COLO668 (cell line): ENCODE measurements at regions not wholly inside any gene's neighbourhood (a gene's known extent, or its start where the extent isn't known, plus 50 kb on each side); places are given as distances from the start of the nearest gene placed in this dataset.
"Not testable (repeated sequence)": the region's sequence is repeated elsewhere in the genome, so short reads cannot be mapped to it uniquely, and the experiment has no call there.

Experiments used
- DNase-seq: peaks from one replicate; lab custom pipeline; 2025; ENCODE audit not compliant: unreplicated experiment; lab: John Stamatoyannopoulos, UW

DNA sequence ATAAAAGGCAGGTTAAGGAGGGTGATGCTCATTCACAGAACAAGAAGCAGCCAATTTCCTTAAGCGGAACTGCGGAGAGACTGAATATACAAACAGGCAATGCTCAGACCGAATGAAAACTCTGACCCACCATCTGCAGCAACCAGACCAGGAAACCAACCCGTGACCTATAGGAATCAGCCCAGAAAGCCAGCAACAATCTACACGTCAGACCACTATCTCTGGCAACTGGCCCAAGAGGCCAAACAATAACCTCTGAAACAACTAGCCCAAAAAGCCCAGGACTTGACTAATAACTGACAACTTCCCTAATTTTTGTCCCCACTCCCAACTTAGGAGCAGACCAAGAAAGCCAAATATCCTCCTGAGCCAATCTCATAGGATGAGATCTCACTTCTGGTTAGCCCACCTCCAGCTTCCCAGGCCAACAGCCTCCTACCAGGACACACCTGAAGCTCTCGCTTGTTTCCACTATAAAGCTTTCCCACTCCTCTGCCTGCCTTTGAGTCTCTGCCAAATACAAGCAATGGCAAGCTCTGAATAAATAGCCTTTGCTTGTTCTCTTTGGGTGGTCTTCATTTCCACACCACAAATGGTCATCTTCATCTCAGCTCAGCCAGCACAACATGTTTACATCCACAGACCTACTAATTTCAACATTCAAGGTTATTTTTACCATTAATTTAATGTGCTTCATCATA, 168.5 kb downstream of the HSD17B3 start:
- no peak for DNase-seq

DNA sequence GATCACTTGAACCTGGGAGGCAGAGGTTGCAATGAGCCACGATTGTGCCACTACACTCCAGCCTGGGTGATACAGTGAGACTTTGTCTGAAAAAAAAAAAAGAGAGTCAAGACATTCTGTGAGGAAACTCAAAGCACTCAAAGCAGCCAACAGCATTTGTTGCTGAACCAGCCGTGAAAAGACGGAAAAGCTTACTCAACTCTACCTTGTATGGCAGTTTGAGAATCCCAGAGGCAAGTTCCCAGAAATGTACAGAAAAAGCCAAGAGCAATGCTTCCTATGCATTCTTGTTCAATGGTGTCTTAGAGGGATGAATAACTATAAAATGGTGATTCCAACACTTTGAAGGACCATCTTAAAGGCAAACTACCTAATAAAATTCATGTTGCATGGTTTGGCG, 170.2 kb downstream of the HSD17B3 start:
- DNase-seq = no peak

DNA sequence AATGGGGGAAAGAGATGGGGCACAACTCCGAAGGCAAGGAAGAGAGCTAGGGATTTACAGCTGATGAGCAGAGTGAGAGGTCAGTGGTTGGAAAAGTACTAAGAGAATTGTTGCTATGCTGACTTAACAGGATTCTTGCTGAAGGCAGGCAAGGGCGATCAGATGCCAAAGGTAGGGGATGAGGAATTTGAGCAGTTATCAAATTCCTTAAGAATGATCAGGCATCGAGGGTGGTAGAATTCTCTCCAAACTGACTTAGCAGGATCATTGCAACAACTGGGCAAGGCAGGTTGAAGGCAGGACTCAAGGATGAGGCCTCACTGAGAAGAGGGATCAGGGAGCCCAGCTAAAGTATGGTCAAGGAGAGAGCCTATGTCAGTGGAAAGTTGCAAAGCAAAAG, 171.0 kb downstream of the HSD17B3 start:
- DNase-seq = no peak

DNA sequence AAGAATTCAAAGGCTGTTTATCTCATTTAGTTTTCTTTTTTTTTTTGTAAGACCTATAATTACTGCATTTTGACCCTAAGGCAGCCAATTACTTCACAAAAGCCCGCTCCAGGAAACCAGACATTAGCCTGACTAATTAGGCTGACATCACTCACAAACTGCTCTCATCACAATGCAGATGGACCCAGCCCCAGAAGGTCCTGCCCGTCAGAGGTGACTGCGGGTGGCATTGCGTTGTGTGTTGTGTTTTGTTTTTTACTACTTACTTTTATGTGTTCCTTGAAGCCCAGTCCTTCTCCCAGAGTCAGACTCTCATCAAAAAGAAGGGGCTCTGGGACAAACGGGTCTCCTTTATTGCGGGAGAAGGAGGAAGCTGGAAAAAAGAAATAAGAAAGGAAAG, 172.2 kb downstream of the HSD17B3 start:
- no peak for DNase-seq

DNA sequence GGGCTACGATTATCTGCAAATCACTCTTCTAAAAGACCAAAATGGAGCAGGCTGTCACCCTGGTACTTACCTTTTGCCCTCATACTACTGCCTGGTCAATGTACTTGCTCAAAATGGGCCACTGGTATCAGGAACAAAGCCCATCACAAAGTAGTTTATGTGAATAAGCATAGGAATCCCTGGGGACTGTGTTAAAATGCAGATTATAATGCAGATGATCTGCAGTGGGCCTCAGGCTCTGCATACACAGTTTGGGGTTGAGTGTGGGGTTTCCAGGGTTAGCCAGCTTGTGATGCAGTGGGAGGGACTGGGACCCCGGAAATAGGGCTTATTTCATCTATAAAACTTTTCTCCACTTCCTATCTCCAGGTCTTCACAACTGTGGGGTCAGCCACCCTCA, 173.1 kb downstream of the HSD17B3 start:
- no peak for DNase-seq

DNA sequence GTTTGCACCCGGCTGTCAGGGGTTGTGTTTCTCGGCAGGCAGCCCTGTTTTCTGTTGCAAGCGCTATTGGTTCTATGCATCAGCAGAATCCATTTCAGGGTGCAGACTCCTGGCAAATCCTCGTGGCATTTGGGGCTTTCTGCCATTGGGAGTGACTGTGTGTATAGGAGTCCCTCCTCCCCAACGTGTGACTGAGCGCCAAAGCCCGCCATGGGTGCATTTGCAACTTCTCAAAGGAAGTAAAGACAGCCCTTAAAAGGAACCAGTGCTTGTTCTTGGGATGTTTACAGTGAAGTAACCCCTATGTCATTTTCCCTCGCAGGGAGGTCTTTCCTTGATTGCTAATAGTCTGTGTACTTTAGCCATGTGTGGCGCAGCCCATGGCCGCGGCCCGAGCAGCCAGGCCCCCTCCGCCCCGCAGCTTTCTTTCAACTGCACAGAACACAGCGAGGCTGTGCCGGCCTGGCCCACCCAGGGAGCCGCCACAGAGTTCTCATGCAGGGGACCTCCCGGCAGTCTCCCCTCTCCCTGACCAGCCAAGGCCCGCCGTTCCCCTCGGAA, 175.6 kb downstream of the HSD17B3 start:
- DNase-seq = no peak

DNA sequence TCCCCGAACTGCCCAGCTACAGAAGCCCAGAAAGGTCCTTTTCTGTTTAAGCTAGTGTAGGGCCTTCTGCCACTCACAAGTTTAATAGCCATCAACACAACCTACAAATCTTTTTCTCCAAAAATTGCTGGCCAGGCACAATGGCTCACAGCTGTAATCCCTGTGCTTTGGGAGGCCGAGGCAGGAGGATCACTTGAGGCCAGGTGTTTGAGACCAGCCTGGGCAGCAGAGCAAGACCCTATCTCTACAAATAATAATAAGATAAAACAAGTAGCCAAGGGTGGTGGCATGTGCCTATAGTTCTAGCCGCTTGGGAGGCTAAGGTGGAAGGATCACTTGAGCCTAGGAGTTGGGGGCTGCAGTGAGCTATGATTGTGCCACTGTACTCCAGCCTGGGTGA, 176.4 kb downstream of the HSD17B3 start:
- no peak for DNase-seq

DNA sequence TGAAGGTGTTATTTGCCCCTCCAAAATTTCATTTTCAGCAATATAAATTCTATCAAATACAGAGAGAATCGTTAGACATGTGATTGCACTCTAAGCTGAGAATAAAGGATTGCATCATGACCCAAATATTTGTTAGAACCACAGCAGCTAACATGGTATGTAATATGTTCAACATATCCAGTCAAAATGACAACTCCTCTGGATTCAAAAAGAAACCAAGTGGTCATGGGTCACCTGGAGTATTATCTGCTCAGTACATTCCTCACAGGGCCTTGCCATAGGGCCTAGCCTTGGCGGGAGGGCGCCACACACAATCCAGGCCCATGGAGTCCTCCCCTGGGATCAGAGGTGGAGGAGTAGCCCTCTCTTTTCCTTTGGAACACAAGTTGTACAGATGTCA, 179.2 kb downstream of the HSD17B3 start:
- no peak for DNase-seq

DNA sequence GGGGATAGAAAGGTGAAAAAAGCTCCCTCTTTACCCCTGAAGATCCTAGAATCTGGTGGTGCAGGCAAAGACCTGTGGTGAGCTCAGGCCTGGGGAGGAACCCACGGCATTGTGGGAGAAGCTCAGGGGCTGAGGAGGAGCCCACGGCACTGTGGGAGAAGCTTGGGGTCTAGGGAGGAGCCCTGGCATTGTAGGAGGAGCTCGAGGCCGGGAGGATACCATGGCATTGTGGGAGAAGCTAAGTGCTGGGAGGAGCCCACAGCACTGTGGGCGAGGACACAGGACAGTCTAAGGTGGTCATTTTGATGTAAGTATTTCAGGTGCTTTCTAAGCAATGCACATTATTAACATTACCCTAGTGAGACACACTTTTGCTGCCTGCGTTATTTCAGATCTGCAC, 179.7 kb downstream of the HSD17B3 start:
- DNase-seq = no peak

DNA sequence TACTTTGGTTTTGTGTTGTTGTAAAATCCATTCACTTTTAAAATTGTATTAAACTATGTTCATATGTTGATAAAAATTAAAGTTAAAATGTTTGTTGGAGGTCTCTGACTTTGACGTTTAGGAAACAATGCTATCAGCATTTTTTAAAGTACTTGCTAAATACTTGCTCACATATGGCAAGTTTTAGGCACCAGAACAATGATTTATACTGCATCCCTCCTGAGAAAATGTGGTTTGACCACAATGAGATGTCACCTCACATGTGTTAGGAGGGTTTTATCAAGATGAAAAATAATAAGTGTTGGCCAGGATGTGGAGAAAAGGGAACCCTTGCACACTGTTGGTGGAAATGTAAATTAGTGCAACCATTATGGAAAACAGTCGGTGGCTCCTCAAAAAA, 180.8 kb downstream of the HSD17B3 start:
- no peak for DNase-seq

DNA sequence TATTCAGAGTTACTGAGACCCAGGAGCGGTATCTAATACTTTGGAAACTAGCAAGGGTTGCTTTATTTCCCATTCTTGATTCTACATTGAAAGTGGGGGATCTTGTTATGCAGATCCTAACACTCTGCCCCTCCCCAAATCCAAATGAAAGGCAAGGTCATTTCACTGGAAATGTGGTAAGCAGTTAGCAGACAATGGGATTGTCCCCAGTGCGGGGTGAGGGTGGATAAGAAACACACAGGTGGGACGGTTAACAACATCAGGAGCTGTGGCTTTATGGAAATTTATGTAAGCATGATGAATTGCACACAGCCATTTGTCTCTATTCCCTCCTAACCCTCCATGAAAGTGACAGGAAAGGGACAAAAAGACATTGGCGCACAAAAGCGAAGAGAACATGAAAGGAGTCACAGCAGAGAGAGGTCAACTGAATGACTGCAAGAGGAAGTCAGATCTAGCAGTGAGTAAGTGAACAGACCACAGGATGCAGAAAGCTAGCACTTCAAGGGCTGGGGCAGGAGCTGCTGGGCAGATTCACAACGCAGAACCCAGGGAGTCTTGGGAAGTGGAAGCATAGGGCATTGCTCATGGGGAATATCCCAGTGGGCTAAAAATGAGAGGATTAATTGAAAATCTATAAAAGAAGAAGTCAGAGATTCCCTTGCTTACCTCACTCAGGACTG, 184.4 kb downstream of the HSD17B3 start:
- DNase-seq = no peak

DNA sequence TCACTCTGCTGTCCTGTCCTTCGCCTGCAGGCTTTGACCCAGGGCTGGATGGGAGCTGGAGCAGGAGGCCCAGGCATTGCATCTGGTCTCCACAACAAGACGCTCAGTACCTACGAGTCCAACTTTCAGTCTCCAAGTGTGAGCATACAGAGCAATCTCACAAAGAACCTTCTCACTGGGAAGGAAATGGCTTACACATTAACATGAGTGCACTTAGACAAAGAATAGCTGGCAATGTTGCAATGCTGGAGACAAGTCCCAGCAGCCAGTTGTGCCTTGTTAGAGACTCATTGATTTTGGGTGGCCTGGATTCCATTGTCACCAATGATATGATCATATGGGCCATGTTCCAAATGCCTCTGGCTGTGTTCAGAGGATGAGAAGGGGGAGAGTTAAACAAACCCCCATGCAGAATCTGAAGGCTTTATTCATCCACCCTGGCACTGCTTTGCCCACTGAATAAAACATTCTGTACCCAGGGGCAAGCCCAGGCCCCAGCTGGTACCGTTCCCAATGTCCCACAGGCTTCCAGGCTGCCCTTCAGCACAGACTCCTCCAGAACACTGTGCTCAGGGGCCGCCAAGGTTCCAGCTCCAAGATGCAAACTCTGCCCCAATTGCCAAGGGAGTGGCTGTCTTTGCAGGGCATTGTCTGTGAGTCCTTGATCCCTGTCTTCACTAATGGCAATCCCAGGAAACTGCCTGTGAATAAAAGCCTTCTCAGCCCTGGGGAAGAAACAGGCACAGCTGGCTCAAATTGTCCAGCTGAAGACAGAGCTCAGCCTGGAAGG, 185.5 kb downstream of the HSD17B3 start:
- DNase-seq = no peak

DNA sequence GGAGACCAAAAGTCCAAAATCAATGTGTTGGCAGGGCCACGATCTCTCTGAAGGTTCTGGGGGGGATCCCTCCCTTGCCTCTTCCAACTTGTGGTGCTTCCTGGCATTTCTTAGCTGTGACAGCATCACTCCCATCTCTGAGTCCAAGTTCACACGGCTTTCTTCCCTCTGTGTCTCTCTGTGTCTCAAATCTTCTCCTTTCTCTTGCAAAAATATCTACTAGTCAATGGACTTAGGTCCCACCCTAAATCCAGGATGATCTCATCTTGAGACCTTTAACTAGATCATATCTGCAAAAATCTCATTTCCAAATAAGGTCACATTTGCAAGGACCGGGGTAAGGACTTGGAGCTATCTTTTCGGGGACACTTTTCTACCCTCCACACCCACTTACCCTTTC, 186.1 kb downstream of the HSD17B3 start:
- no peak for DNase-seq

DNA sequence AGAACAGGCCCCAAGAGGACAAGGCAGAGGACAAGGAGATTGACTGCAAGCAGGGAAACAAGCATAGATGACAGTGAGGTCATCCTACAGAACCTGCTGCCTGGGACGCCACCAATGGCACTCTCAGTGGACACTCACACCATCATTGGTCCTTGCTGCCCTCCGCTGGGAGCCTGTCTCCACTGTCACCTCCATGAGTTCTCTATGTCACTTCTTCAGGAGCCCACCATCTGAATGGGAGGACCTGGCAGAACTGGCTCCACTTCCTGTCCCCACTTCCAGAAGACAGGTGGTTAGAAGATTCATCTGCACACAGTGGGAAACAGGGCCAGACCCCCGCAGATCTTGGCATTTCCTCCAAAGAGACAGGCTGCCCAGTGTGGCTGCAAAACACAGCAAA, 188.9 kb downstream of the HSD17B3 start:
- DNase-seq = no peak

DNA sequence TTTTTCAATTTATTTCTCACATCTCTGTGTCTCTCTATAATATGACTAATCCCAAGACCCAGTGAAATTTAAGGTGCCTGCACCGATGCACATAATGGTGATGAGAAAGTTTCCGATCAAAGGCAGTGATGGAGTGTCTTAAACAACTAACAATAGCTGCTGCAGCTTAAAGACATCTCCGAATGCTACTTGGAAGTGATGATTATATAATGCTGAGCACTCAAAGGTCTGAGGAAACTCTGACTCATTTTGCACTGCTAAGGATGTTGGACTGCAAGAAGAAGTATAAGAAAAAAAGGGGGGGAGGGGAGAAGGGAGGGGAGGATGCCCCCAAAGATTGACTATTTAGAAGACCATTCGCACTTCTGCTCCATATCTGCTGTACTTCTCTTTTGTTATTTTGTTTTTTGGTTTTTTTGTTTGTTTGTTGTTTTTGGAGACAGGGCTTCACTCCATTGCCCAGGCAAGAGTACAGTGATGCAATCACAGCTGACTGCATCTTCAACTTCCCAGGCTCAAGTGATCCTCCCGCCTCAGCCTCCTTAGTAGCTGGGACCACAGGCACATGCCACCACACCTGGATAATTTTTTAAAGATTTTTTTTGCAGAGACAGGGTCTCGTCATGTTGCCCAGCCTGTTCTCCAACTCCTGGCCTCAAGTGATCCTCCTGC, 192.2 kb downstream of the HSD17B3 start:
- no peak for DNase-seq

DNA sequence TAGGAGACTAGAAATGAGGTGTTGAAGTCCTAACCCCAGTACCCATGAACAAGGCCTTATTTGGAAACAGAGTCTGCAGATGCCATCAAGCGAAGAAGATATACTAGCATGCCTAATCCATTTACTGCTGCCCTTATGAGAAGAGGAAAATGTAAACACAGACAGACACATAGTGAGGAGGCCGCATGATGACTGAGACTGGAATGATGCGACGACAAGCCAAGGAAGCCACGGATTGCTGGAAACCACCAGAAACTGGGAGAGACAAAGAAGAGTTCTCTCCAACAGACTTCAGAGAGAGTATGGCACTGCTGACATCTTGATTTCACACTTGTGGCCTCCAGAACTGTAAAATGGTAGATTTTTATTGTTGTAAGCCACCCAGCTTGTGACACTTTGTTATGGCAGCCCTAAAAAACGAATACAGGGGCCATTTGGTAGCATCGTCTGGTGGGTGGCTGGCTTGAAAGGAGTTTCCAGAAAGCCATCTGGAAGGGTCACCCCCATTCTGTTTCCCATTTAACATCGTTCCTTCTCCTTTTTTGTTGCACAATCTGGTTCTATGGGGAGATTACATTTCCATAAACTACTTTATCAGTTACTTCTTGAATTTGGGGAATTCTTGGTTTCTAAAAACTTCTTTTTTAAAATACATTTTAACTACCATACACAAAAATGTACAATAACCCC, 193.1 kb downstream of the HSD17B3 start:
- DNase-seq = no peak

DNA sequence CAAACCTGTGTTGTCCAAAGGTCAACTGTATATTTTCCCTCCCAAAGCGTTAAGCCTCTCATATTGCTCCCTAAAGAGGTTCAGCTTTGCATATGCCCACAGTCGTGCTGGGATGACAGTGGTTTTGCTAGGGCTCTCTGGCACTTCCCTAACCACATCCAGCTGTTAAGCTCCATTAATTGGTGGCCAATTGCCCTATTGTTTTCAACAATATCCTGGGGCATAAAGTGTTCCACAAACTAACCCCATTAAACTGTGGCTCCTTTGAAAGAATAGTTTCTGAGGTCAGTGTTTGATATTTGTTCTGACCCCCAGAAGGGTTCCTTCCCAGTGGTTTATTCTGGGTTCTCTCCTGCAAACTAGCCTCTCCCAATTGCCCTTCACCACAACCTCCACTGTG, 194.5 kb downstream of the HSD17B3 start:
- DNase-seq = no peak

DNA sequence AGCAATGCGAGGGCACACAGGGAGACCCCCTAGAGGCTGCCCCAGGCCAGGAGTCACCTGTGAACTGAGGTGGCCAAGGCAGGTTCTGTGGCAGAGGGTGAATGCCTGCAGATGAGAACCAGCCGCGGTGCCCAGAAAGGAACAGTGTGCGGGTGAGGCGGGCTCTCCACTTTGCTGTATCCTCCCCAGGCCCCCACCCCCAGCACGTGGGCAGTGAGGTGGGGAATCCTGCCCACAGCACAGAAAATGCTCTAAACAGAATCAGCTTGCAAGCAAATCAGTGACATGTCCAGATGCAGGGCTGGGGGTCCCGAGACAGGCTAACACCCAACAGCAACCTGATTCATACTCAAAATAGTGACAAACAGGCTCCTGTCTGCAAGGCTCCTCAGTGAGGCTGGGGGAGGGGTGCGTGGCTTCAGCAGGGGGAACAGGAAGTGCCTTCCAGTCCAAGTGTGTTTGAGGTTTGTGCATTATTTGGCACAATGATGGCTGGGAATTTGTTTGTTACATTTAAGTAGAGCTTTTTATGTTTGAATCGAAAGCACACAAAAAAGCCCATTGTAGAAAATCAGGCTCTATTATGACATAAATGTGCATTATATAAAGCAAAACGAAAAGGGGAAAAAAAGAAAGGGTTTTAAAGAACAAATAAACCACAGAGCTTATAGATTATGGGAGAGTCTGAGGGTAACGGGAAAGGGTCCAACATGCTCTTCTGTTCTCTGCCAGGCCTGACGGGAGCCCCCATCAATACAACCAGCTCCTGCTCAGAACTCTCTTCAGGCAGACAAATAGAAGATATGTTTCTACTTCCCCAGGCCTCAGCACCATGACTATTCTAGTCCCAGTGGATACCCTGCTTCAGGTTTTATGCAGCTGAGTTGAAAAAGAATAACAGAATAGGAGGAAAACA, 201.3 kb downstream of the HSD17B3 start:
- DNase-seq = no peak

DNA sequence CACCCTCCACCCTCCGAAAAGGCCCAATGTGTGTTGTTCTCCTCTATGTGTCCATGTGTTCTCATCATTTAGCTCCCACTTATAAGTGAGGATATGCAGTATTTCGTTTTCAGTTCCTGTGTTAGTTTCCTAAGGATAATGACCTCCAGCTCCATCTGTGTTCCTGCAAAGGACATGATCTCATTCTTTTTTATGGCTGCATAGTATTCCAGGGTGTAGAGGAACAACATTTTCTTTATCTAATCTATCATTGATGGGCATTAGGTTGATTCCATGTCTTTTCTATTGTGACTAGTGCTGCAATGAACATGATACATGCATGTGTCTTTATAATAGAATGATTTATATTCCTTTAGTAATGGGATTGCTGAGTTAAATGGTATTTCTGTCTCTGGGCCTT, 211.3 kb downstream of the HSD17B3 start:
- DNase-seq = not testable (repeated sequence)
